NCI-H2029 treated with DMSO at 0.1 percent for 48 hours (cell line): ENCODE measurements at regions not wholly inside any gene's neighbourhood (a gene's known extent, or its start where the extent isn't known, plus 50 kb on each side); places are given as distances from the start of the nearest gene placed in this dataset.
"Not testable (repeated sequence)": the region's sequence is repeated elsewhere in the genome, so short reads cannot be mapped to it uniquely, and the experiment has no call there.

Source experiments
- DNase-seq: peaks from one replicate; lab custom pipeline; 2025; lab: John Stamatoyannopoulos, UW

DNA sequence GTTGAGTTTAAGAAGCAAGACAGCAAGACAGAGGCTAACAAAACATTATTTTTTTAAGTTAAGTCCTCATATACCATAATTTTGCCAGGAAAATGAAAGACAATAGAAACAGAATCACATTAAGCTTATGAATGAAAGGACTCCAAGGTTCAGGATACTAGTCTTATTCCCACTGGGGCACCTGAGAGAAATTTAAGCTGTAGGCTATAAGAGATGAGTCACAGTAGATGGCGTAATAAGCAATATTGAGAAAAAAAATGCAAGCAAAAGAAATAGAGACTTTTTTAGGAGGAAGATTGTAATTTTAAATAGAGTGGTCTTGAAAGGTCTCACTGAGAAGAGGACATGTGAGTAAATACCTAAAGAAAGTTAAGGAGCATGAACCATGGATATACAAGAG, 57.1 kb upstream of the KIF2B start:
- no peak for DNase-seq

DNA sequence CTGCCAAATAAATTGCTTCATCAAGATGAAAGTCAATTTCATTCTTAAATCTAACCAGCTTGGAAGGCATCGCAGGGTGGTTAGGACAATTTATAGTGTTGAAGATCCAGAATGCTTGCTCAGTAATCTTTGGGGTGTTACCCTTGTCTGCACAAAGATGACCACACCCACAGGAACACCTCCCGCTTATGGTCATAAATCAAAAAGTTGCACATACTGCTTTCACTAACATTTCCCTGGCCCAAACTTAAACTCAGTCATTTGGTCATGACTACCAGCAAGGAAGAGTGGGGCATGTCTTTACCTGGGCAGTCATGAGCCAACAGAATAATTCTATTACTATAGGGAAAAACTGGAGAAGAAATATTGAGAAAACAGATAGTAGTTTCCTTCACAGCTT, 57.6 kb upstream of the KIF2B start:
- no peak for DNase-seq

DNA sequence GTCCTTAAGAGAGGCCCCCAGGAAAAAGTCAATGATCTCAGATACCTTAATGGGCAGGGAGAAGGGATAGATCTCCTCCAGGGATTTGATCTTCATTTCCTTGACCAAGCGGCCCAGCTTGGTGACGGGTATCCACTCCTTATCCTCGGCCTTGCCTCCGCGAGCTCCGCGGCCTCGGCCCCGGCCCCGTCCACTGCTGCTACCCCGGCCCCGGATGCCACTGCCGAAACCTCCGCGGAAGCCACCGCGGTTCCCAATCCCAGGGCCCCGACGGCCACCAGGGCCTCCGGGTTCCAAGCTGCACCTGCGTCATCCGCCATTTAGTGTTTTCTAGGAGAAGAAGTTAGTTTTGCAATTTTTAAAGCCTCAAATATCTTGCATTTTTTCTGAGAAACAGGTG, 65.2 kb upstream of the KIF2B start:
- no peak for DNase-seq

DNA sequence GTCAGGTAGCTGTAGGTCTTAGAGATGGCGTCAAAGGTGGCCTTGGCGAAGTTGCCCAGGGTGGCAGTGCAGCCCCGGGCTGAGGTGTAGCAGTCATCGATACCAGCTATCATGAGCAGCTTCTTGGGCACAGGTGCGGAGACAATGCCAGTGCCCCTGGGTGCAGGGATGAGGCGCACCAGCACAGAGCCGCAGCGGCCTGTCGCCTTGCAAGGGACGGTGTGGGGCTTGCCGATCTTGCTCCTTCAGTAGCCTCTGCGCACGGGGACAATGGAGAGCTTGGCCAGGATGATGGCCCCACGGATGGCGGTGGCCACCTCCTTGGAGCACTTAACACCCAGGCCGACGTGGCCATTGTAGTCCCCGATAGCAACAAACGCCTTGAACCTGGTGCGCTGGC, 65.6 kb upstream of the KIF2B start:
- DNase-seq: not testable (repeated sequence)

DNA sequence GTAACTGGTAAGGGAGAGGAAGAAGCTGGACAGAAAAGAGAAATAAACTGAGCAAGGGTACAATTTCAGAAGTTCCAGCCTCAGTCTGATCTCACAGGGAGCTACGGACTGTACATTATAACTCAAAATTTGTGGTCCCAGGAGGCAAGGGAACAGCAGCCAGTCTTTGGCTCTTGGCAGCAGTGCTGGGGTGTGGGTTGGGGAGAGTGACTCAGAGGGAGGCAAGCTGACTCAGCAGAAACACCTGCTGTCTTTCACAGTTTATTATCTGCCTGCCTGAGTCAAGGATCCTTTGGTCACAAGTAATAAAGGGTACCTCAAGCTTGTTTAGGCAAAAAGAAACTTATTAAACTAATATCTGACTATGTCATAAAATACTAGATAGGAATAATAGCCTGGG, 73.5 kb upstream of the KIF2B start:
- DNase-seq: no peak

DNA sequence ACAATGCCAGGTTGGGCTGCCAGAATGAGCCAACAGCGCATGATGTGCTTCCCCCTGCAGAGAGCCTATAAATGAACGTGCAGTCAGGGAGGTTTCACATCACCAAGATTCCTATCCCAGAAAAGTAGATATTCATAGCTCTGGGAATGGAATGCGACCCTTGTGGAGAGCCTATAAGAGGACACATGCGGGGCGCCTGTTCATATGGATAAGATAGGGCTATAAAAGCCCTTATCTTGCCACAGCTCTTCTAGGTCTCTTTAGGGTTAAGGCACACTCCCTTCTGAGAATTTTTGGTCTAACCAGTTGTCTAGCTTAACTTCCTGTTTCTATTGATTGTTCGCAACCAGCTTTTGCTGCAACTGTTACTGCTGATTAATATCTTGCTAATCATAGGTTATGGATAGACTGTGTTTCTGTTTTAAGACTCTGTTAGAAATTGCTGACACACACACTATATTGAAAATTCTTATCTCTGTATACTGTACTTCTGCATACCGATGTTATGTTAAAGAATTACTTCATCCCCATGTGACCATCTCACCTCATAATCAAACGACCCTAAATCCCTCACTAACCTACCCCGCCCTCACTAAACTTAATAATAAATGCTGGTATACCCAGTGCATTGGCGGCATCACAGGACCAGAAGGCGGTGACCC, 74.4 kb upstream of the KIF2B start:
- DNase-seq: not testable (repeated sequence)

DNA sequence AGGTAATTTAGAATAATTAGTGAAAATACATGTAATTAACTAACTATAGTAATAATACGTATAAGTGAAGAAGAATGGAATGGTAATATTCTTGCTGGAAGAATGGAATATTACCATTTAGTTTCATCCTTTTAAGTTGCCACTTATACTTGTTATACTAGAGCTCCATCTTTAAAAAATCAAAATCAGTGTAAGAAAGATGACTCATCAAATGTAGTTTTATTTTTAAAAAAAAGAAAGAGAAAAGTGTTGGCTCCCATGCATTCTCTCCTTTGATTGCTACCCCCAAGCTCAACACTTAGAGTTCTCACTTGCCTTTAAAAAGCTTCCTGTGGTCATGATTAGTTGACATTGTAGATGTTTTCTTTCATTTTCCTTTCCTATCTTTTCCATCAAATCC, 82.4 kb upstream of the KIF2B start:
- DNase-seq: no peak

DNA sequence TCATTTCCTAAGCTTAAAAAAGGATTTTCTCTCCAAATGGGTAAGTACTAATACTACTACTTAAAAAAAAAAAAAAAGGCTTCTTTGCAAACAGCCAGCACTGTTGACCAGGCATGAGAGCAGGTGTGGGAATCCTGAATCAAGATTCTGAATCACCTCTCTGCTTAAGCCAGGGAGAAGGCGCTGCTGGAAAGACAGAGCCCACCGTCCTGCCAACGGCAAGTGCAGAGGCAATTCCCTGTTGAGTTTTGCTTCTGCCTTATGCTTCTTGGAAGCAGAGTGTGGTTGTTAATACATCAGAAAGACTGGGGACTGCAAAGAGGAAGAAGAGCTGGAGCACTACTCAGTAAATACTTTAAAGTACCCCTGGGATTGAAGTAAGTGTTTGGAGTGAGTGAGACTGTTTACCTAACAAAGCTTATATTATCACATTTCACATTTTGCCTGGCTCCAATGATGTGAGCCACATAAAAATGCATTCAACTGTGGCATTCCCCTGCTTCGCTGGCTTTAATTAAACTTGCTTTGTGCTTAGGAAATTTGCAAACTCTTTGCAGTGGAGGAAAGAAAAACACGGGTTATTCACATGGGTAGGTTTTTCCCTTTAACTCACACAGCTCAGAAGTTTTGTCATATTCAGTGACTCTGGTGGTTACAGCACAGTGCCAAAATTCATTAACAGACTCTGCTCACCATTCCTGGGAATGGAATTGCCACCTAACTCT, 86.0 kb upstream of the KIF2B start:
- DNase-seq: no peak

DNA sequence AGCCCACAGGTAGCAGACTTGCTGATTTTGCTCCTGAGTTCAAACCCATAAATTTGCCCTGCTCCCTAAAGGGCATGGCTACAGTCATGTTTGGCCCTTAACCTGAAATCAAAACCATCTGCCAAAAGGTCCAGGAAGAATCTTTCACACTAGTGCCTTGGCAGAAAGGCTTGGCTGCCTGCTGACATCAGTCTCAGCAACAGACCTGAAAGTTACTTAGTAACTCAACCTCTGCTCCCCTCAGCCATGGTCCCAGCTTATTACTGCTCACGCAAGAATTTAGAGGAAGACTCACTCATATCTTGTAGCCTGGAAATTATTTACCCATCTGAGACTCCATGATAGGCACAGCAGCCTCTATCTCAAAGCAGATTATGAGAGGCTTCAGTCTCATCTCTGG, 98.0 kb upstream of the KIF2B start:
- DNase-seq: no peak

DNA sequence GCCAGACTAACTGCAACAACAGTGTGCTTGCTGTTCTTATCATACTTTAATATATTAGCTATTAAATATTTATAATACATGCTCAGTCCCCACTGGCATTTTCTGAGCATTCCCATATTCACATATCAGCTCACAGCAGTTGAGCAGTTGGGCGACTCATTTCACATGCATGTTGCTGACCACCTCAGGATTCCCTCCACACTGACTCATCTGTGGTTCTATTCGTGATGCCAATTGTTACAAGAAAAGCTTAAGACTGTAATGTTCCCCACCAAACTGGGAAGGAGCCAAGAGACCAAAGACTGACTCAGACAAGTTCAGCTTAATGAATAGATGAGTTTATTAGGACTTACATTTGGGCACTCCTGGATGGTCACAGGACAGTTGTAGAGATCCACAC, 100.3 kb upstream of the KIF2B start:
- no peak for DNase-seq

DNA sequence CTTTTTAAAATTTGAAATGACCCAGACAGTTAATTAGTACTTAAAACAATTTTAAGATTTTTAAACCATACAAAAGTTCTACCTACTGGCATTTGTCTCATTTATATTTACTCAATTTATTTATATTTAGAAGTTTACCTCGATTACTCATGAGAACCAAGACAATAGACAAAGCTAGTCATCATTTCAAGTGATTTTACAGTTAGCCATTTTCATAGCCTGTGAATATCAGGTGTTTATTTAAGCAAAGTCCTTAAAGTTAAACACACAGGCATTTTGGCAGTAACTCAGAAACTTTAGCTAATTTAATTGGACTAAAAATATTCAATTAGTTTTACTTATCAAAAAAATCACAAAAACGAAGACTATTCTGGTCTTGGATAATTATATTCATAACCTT, 101.6 kb upstream of the KIF2B start:
- no peak for DNase-seq

DNA sequence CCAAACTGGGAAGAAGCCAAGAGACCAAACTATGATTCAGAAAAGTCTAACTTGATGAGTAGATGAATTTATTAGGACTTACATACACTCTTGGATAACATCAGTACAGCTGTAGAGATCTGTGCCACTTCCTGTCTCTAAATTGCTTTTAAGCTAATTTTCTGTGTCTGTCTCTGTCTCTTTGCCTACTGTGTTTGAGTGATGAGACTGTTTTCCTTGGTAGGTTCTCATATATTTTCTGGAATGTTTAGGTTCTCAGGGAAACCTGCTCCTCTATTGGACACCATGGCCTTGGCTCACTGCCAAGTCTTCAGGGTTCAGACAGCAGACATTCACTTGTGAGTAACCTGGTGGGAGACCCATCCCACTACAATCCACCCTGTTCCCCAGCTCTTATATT, 103.5 kb upstream of the KIF2B start:
- no peak for DNase-seq

DNA sequence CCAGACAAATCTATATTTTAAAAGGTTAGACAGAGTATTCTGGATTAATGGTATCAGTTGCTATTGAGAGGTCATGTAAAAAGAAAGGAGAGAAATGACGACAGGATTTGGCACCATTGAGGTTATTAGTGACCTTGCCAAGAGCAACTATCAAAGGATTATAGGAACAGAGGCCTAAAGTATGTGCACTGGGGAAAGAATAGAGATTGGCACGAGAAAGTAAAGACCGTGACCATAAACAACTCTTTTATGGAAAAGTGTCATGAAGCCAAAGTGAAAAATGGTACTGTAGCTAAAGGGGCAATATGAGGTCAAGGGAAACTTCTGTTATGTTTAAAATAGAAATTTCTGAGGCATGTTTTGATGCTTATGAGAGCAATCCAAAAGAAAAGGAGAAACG, 115.2 kb upstream of the KIF2B start:
- DNase-seq: no peak

DNA sequence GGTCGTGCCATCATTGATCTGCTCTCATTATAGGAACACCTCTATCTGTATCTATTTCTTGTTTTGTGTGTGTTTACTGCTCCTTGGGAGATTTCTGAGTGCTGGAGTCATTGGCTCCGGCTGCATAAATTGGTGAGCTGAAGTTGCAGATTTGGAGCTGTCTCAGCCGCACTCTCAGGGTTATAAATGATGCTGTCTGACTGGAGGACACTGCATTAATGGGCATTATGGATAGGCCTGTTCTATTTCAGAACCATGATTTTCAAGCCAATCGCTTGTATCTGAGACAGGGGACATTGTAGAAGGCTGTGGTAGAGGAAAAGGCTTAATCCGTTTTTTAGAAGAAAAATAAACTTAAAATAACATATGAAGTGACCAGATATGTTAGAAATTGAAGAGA, 126.4 kb upstream of the KIF2B start:
- no peak for DNase-seq

DNA sequence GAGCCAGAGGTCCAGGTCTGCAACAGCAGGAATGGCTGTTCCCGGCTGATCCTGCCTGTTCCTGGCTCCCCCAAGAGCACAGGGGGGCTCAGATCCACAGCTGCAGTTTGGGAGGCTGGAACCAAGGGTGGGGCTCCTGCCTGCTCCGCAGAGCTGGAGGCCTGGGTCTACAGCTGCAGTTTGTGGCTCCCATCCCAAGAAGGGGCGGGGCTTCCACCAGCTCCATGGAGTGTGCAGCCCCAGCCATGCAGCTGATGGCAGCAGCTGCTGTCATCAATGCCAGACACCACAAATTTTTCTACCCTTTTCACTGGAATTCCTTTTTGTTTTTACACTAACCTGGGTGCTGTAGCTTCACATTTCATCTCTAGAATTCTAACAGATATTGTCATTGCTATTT, 135.4 kb upstream of the KIF2B start:
- no peak for DNase-seq

DNA sequence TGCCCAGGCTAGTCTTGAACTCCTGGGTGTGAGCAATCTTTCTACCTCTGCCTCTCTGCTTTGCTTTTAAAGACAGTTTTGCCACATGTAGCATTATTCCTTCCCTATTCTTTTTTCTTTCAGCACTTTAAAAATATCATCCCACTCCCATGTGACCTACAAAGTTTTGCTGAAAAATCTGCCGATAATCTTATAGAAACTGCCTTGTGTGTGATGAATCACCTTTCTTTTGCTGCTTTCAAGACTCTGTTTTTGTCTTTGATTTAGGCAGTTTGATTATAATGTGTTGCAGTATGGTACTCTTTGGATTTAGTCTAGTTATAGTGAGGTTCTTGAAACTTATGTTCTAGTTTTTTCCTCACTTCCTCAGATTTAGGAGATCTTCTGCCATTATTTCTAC, 142.0 kb upstream of the KIF2B start:
- DNase-seq: no peak

DNA sequence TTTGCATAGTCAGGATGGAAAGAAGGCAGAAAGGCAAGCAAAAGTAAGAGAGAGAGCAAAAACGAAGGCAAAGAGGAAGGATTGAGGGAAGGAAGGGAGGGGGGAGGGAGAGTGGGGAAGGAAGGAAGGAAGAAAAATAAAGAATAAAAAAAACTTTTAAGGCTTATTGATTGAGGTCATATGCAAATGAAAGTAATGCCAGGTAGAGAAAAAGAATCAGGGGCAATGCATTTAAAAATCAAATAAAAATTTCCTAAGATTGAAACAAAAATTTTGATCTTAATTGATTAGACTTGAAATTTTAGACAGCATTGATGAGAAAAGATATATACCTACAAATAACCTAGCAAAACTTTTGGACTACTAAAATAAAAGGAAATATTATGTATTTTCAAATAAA, 153.9 kb upstream of the KIF2B start:
- DNase-seq: no peak

DNA sequence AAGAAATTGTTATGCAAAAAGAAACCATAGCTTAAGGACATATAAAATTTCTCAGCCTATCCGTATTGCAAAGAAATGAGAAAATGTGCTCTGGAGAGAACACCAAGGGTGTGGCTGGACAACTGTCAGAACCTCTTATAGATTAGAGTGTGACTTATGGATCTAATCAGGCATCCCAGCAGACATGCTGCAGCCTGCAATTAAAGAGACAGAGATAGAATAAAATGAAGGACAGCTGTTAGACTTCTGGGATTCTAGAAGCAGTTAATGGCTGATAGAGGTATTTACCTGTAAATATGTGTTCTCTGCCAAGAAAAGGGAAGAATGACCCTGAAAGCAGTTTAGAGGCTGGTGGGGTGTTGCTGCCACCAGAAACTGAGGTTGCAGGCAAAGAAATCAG, 160.1 kb upstream of the KIF2B start:
- DNase-seq: no peak

DNA sequence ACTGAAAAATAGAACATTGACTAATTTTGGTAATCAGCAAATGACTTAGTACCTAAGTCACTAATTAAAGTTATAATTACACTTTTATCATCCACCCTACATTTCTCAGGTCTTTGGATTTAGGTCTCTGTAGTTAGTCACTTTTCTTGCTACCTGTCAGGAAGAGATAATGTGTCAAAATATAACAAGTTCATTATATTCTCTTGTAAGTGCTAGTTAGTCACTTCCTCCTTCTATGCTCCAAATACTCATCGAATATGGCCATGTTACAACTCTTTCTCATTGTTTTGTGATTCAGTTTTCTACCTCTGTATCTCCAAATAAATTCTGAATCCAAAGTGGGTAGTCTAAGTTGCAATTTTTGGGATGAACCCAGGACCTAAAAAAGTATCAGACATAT, 163.5 kb upstream of the KIF2B start:
- no peak for DNase-seq

DNA sequence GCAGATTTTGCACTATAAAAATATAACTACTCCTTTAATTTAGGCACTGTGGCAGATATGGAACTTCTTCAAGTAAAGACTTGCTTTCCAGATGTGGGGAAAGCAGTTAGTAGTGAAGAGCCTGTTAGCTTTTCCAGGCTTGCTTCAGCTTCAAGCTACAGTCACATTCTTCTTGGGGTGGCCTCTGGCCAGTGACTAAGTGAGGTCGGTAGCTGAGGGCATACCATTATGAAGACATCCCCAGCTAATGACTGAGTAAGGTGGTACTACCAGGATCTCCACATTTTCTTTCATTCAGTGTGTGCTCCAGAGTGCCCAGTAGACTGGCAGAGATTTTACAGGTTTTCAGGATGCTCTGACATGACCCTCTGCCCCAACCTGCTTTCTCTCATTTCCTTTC, 167.1 kb upstream of the KIF2B start:
- no peak for DNase-seq

DNA sequence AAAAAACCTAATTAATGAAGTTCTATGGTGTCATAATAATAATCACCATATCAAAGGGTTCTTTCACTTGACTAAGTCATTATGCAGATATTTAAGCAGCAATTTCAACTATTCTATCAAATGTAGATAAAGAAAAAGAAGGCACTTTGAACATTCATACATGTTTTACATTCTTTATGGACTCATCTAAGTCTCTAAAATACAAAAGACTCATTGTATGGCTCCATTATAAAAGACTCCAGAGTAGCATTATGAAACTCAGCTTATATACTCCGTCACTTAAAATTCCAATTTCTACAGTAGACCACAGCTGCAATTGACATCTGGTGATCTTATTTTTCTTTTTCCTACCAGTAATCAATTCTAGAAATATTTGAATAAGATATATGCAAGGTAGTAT, 173.5 kb upstream of the KIF2B start:
- no peak for DNase-seq

DNA sequence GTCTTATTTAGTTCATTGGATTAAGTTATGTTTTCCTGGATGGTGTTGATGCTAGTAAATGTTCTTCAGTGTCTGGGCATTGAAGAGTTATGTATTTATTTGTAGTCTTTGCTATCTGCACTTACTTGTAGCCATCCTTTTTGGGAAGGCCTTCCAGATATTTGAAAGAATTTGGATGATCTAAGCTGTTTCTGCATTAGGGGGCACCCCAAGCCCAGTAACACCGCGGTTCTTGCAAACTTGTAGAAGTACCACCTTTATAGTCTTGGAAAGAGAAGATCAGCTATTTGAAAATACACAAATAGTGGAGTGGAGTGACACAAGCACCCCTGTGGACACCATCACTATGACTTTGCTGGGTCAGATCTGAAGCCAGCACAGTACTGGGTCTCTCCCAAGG, 175.9 kb upstream of the KIF2B start:
- no peak for DNase-seq

DNA sequence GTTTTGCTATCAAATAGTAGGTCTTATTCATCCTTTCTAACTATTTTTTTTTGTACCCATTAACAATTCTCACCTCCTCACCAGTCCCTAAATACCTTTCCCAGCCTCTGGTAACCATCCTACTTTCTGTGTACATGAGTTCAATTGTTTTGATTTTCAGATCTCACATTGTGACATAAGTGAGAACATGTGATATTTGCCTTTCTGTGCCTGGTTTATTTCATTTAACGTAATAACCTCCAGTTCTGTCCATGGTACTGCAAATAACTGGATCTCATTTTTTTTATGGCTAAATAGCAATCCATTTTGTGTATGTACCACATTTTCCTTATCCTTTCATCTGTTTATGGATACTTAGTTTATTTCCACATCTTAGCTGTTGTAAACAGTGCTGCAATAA, 181.9 kb upstream of the KIF2B start:
- DNase-seq: no peak

DNA sequence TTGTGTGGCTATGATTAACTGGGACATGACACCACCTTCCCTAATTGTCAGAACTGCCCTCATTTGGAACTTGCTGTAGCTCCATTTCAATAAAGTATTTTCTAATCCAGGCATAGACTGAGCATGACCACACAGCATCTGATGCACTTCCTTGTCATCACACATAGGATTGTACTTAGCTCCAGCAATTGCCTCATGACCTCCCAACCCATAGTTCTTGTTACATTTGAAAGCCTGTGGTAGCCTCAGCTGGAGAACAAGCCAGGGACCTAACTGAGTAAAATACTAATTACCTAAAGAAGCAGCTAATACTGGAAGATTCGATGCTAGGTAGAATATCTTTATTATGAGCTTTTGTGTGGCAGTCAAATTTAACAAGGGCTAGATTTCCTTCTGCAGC, 187.3 kb upstream of the KIF2B start:
- no peak for DNase-seq
